ENCODE measurements at regions not wholly inside any gene's neighbourhood (a gene's known extent, or its start where the extent isn't known, plus 50 kb on each side); places are given as distances from the start of the nearest gene placed in this dataset.

DNA sequence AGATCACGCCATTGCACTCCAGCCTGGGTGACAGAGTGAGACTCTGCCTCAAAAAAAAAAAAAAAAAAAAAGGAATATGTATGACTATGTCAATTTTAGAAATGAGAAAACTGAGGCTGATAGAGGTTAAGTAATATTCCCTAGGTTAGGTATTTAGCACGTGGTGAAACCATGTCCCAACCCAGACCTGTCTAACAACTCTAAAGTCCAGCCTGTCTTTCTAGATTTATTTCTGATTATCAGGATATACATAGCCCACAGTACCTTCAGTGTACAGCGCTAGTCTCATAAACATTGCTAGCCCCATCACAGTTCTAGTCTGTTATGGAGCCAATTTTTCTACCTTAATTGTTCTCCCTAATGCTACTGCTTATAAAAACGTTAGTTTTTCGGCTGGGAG is 88.4 kb upstream of the RAP2B start:
- TF ChIP-seq CTCF (conservative IDR thresholded peaks at IDR 0.05) = no peak
- TF ChIP-seq ZFX (IDR thresholded peaks at IDR 0.05) = no peak

Data from C4-2B (cell line).